Thyroid gland (tissue), 4 donors: ENCODE measurements at regions not wholly inside any gene's neighbourhood (a gene's known extent, or its start where the extent isn't known, plus 50 kb on each side); places are given as distances from the start of the nearest gene placed in this dataset.

Experiments used
- CTCF ChIP-seq, 6 experiments: fragments of 200-600 bp in 3 of 6; fragments of 450-650 bp in 3 of 6; sonication (generic) in 3 of 6; IDR thresholded peaks; one replicate each; pipeline ENCODE4 v1.5.1; 2016 to 2019; ENCODE audit warnings: antibody characterized with exemption in 6 of 6, mild to moderate bottlenecking in 2 of 6, inconsistent platforms in 1 of 6, moderate library complexity in 1 of 6
- POLR2A ChIP-seq, 2 donors: fragments of 450-650 bp; IDR thresholded peaks; one replicate each; pipeline ENCODE4 v1.6.1; 2017; ENCODE audit warnings: antibody characterized with exemption in 2 of 2, mild to moderate bottlenecking in 2 of 2, moderate library complexity in 1 of 2

GRCh38 chr20:50258790-50259483 is 68.3 kb downstream of the CEBPB start:
- no peak for TF ChIP-seq CTCF (IDR thresholded peaks at IDR 0.05)
- TF ChIP-seq POLR2A (IDR thresholded peaks at IDR 0.05) = no peak
